ENCODE measurements at regions not wholly inside any gene's neighbourhood (a gene's known extent, or its start where the extent isn't known, plus 50 kb on each side); places are given as distances from the start of the nearest gene placed in this dataset.

DNA sequence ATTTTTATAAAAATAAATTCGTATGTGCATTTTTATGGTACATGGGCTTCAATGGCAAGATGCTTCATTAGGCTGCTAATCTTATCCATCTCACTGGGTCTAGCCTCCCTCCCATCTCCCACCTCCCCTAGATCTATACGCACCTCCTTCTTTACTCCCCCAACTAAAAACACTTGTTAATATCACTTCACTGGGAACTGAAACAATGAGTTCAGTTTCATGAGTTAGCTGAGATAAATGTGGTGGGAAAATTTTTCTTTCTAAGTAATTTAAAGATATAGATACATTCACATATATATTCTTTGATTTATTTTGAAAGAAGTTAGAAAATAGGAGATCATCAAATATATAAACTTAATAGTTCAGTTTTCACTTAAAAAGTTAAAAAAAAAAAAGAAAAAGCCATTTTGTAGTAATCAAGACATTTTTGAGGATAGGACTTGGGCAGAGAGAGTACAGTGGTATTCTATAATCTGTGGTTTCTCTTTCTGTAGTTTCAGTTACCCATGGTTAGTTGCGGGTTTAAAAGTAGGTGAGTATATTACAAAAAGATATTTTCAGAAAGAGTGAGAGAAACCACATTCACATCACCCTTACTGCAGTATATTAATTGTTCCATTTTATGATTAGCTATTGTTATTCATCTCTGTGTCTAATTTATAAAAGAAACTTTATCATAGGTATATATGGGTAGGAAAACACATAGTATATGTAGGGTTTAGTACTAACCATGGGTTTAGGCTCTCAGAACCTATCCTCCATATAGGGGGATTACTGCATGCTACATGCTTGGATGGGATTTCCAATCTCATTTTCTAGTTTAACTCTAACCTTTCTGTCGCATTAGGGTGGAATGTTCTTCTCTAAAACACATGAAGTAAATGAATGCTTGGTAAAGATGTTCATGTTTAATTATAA lies 316.0 kb upstream of the CBLB start:
- Histone ChIP-seq H3K36me3 (no peaks in the 10 kb centered on the region), H3K9me3 (replicated peaks) (no peaks in the 10 kb centered on the region), H3K27me3 (ENCODE audit: low read depth) (no peaks in the 10 kb centered on the region), H3K27ac (replicated peaks) (no peak overlapping the region), H3K4me3 (no peak overlapping the region), H3K4me1 (peaks cover 4% of the 10 kb centered on the region)
- intact Hi-C loops (cut with micrococcal nuclease), result no loop called here
- DNase-seq, result no peak
- TF ChIP-seq, protein P1, sequence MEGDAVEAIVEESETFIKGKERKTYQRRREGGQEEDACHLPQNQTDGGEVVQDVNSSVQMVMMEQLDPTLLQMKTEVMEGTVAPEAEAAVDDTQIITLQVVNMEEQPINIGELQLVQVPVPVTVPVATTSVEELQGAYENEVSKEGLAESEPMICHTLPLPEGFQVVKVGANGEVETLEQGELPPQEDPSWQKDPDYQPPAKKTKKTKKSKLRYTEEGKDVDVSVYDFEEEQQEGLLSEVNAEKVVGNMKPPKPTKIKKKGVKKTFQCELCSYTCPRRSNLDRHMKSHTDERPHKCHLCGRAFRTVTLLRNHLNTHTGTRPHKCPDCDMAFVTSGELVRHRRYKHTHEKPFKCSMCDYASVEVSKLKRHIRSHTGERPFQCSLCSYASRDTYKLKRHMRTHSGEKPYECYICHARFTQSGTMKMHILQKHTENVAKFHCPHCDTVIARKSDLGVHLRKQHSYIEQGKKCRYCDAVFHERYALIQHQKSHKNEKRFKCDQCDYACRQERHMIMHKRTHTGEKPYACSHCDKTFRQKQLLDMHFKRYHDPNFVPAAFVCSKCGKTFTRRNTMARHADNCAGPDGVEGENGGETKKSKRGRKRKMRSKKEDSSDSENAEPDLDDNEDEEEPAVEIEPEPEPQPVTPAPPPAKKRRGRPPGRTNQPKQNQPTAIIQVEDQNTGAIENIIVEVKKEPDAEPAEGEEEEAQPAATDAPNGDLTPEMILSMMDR (IDR thresholded peaks at IDR 0.05; ENCODE audit: borderline replicate concordance), result no peak

DNA sequence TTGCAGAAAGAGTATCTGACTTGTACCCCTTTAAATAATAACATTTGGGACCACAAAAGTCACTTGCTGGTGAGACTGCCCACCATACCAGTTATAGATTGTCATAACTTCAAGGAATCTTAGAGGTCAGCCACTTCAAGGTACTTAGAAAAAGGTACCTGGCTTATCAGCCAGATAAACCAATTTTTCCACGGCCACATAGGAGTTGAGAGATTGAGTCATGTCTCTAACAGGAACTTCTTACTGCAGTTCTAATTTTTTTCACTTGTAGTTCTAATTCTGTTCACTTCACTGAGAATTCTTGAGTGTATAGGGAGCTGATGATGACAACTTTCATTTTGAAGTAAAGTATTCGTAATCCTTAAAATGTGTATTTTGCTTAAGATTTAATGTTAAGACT lies 317.1 kb upstream of the CBLB start:
- H3K36me3 ChIP-seq, result no peaks in the 10 kb centered on the region
- H3K4me3 ChIP-seq, result no peak overlapping the region
- DNase-seq, result no peak
- H3K9me3 ChIP-seq (replicated peaks), result no peaks in the 10 kb centered on the region
- intact Hi-C loops (cut with micrococcal nuclease), result no loop called here
- H3K4me1 ChIP-seq, result peaks cover 4% of the 10 kb centered on the region
- H3K27me3 ChIP-seq (ENCODE audit: low read depth), result no peaks in the 10 kb centered on the region
- TF ChIP-seq, protein P1 (IDR thresholded peaks at IDR 0.05; ENCODE audit: borderline replicate concordance), result no peak
- no peak overlapping the region for H3K27ac ChIP-seq (replicated peaks)

DNA sequence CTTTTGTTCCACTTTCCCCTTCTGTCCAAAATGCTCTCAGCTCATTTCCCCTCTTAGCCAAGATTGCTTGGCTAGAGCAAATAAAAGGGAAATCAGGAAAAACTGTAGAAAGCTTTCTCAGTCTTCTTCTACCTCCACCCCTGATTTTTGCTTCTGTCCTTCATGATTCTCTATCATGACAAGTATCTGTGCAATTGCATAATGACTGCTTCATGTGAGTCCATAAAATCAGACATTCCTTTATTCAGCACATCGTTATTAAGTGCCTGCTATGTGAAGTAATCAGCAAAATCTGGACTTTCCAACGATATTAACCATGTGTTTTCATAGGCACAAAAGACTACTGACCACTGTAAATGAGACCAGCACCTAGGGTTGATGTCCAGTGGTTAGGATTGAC lies 321.5 kb upstream of the CBLB start:
- no peaks in the 10 kb centered on the region for H3K4me1 ChIP-seq
- H3K27me3 ChIP-seq (ENCODE audit: low read depth), result no peaks in the 10 kb centered on the region
- H3K4me3 ChIP-seq, result no peak overlapping the region
- TF ChIP-seq, protein P1 (IDR thresholded peaks at IDR 0.05; ENCODE audit: borderline replicate concordance), result no peak
- intact Hi-C loops (cut with micrococcal nuclease), result no loop called here
- no peaks in the 10 kb centered on the region for H3K9me3 ChIP-seq (replicated peaks)
- H3K36me3 ChIP-seq, result no peaks in the 10 kb centered on the region
- DNase-seq, result no peak
- H3K27ac ChIP-seq (replicated peaks), result no peak overlapping the region

DNA sequence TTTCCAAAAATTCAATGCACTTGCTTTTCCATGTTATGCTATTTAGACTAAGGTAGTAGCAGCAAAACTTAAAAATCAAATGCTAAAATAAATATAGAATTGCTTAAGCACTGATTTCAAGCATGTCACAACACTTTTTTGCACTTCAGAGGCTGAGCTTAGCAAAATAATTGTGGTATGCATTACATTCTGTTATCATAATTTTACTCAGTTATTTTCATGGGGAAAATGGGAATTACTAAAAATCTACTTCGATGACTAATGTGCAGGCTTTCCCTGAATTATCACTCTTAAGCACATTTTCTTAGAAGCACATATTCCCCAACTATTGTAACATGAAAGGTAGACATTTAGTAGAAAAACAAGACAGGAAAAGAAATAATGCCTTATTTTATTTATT lies 322.4 kb upstream of the CBLB start:
- intact Hi-C loops (cut with micrococcal nuclease), result no loop called here
- Histone ChIP-seq H3K27ac (replicated peaks) (no peak overlapping the region), H3K4me3 (no peak overlapping the region), H3K27me3 (ENCODE audit: low read depth) (no peaks in the 10 kb centered on the region), H3K4me1 (no peaks in the 10 kb centered on the region), H3K9me3 (replicated peaks) (no peaks in the 10 kb centered on the region), H3K36me3 (no peaks in the 10 kb centered on the region)
- TF ChIP-seq, protein P1 (IDR thresholded peaks at IDR 0.05; ENCODE audit: borderline replicate concordance), result no peak
- DNase-seq, result no peak

DNA sequence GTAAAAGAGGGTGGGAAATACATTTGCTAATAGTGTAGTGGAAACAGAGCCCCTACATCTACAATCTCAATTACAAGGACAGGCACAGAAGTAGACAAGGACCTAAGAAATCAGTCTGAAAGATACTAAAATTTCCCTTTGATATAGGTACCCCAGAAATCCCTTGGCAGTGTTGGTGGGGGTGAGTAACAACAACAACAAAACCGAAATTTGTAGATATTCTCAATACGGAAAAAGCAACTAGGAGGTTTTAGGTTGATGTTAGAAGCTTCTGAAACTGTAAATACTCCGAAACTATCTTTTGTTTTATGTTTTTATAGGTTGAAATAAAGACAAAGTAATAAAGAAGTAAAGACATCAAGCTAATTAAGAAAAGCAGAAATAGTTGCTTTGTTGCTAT lies 323.1 kb upstream of the CBLB start:
- Histone ChIP-seq H3K27ac (replicated peaks) (no peak overlapping the region), H3K4me3 (no peak overlapping the region), H3K4me1 (no peaks in the 10 kb centered on the region), H3K27me3 (ENCODE audit: low read depth) (no peaks in the 10 kb centered on the region), H3K9me3 (replicated peaks) (no peaks in the 10 kb centered on the region), H3K36me3 (no peaks in the 10 kb centered on the region)
- intact Hi-C loops (cut with micrococcal nuclease), result no loop called here
- TF ChIP-seq, protein P1 (IDR thresholded peaks at IDR 0.05; ENCODE audit: borderline replicate concordance), result no peak
- DNase-seq, result no peak
